ENCODE measurements at regions not wholly inside any gene's neighbourhood (a gene's known extent, or its start where the extent isn't known, plus 50 kb on each side); places are given as distances from the start of the nearest gene placed in this dataset.
A peak's percentile ranks its signal among the peaks of the same experiment; 100 is the strongest.

GRCh38 chr10:35795131-35795824, 153.2 kb upstream of the FZD8 start:
- Histone ChIP-seq H3K4me1 (ENCODE audit: insufficient read depth, low read length) (peaks cover 9% of the 10 kb centered on the region), H4K20me1 (ENCODE audit: insufficient read depth, low read length) (no peaks in the 10 kb centered on the region), H3K9ac (ENCODE audit: low read length) (no peak overlapping the region), H3K79me2 (ENCODE audit: insufficient read depth, low read length) (no peaks in the 10 kb centered on the region), H3K4me2 (ENCODE audit: low read length) (peak overlapping the region; percentile 35), H3K4me3 (ENCODE audit: insufficient read depth, low read depth, low read length) (no peak overlapping the region), H3K9me3 (ENCODE audit: insufficient read depth, low read depth, low read length) (no peaks in the 10 kb centered on the region), H2AFZ (ENCODE audit: low read depth, low read length) (peak overlapping the region; percentile 43), H3K36me3 (ENCODE audit: insufficient read depth, low read length) (no peaks in the 10 kb centered on the region), H3K27ac (ENCODE audit: low read depth, low read length) (peak overlapping the region; percentile 23), H3K27me3 (ENCODE audit: insufficient read depth, low read length) (no peaks in the 10 kb centered on the region)
- Mint-ChIP-seq H3K4me1 (ENCODE audit: low read depth, unreplicated experiment) (peaks cover 4% of the 10 kb centered on the region), H3K27ac (ENCODE audit: unreplicated experiment) (no peak overlapping the region), H3K27me3 (ENCODE audit: low read depth, unreplicated experiment) (peaks cover 2% of the 10 kb centered on the region), H3K36me3 (ENCODE audit: low read depth, unreplicated experiment) (no peaks in the 10 kb centered on the region), H3K4me3 (ENCODE audit: unreplicated experiment) (no peak overlapping the region), H3K9me3 (ENCODE audit: unreplicated experiment) (no peaks in the 10 kb centered on the region)
- TF ChIP-seq EZH2 (IDR thresholded peaks at IDR 0.05; ENCODE audit: insufficient read depth, low read length): no peak
- TF ChIP-seq CTCF (IDR thresholded peaks at IDR 0.05; ENCODE audit: insufficient read depth, low read depth, low read length): no peak
- FAIRE-seq (peak; percentile 37), DNase-seq (ENCODE audit: low read depth) (peak; percentile 45)

- no peaks in the 10 kb centered on the region for H3K9me3 Mint-ChIP-seq (ENCODE audit: unreplicated experiment)
- no peak overlapping the region for H3K9ac ChIP-seq (ENCODE audit: low read length)
- no peak overlapping the region for H2AFZ ChIP-seq (ENCODE audit: low read depth, low read length)
- peaks cover 4% of the 10 kb centered on the region for H3K4me1 Mint-ChIP-seq (ENCODE audit: low read depth, unreplicated experiment)
- H3K27me3 Mint-ChIP-seq (ENCODE audit: low read depth, unreplicated experiment): no peaks in the 10 kb centered on the region
- no peaks in the 10 kb centered on the region for H3K79me2 ChIP-seq (ENCODE audit: insufficient read depth, low read length)
- peaks cover 12% of the 10 kb centered on the region for H3K4me1 ChIP-seq (ENCODE audit: insufficient read depth, low read length)
- DNase-seq (ENCODE audit: low read depth): no peak
- no peaks in the 10 kb centered on the region for H3K36me3 Mint-ChIP-seq (ENCODE audit: low read depth, unreplicated experiment)
- H3K27ac Mint-ChIP-seq (ENCODE audit: unreplicated experiment): no peak overlapping the region
- no peak for TF ChIP-seq CTCF (IDR thresholded peaks at IDR 0.05; ENCODE audit: insufficient read depth, low read depth, low read length)
- no peak for TF ChIP-seq EZH2 (IDR thresholded peaks at IDR 0.05; ENCODE audit: insufficient read depth, low read length)
- H3K36me3 ChIP-seq (ENCODE audit: insufficient read depth, low read length): no peaks in the 10 kb centered on the region
- no peak for FAIRE-seq
- no peaks in the 10 kb centered on the region for H3K27me3 ChIP-seq (ENCODE audit: insufficient read depth, low read length)
- no peak overlapping the region for H3K4me3 ChIP-seq (ENCODE audit: insufficient read depth, low read depth, low read length)
- H3K4me3 Mint-ChIP-seq (ENCODE audit: unreplicated experiment): no peak overlapping the region
- H4K20me1 ChIP-seq (ENCODE audit: insufficient read depth, low read length): no peaks in the 10 kb centered on the region
- H3K27ac ChIP-seq (ENCODE audit: low read depth, low read length): peak overlapping the region; percentile 23
- peak overlapping the region; percentile 35 for H3K4me2 ChIP-seq (ENCODE audit: low read length)
- H3K9me3 ChIP-seq (ENCODE audit: insufficient read depth, low read depth, low read length): no peaks in the 10 kb centered on the region
Observed at GRCh38 chr10:35794703-35795102, 152.6 kb upstream of the FZD8 start.

GRCh38 chr10:35792291-35792690, 150.2 kb upstream of the FZD8 start:
- Histone ChIP-seq H3K9me3 (ENCODE audit: insufficient read depth, low read depth, low read length) (peaks cover 3% of the 10 kb centered on the region), H3K27ac (ENCODE audit: low read depth, low read length) (no peak overlapping the region), H3K9ac (ENCODE audit: low read length) (no peak overlapping the region), H3K36me3 (ENCODE audit: insufficient read depth, low read length) (no peaks in the 10 kb centered on the region), H3K4me1 (ENCODE audit: insufficient read depth, low read length) (peaks cover 14% of the 10 kb centered on the region), H4K20me1 (ENCODE audit: insufficient read depth, low read length) (no peaks in the 10 kb centered on the region), H3K27me3 (ENCODE audit: insufficient read depth, low read length) (no peaks in the 10 kb centered on the region), H3K4me3 (ENCODE audit: insufficient read depth, low read depth, low read length) (no peak overlapping the region), H2AFZ (ENCODE audit: low read depth, low read length) (no peak overlapping the region), H3K79me2 (ENCODE audit: insufficient read depth, low read length) (no peaks in the 10 kb centered on the region), H3K4me2 (ENCODE audit: low read length) (no peak overlapping the region)
- TF ChIP-seq EZH2 (IDR thresholded peaks at IDR 0.05; ENCODE audit: insufficient read depth, low read length) (no peak), CTCF (IDR thresholded peaks at IDR 0.05; ENCODE audit: insufficient read depth, low read depth, low read length) (no peak)
- Mint-ChIP-seq H3K36me3 (ENCODE audit: low read depth, unreplicated experiment) (no peaks in the 10 kb centered on the region), H3K27ac (ENCODE audit: unreplicated experiment) (no peak overlapping the region), H3K9me3 (ENCODE audit: unreplicated experiment) (peaks cover 2% of the 10 kb centered on the region), H3K4me1 (ENCODE audit: low read depth, unreplicated experiment) (peaks cover 4% of the 10 kb centered on the region), H3K27me3 (ENCODE audit: low read depth, unreplicated experiment) (no peaks in the 10 kb centered on the region), H3K4me3 (ENCODE audit: unreplicated experiment) (no peak overlapping the region)
- peak; percentile 5 for DNase-seq (ENCODE audit: low read depth)
- no peak for FAIRE-seq

All from astrocyte (in vitro differentiated cells and primary cell).